H1 (cell line): ENCODE measurements at regions not wholly inside any gene's neighbourhood (a gene's known extent, or its start where the extent isn't known, plus 50 kb on each side); places are given as distances from the start of the nearest gene placed in this dataset.

Experiments used
- CTCF ChIA-PET: fragments of 300-600 bp; sonication (Branson Sonifier 250); formaldehyde crosslinking; loops from one replicate; lab custom pipeline; 2021; ENCODE audit not compliant: partially characterized antibody; lab: Charles Lee
- POLR2A ChIA-PET: fragments of 300-600 bp; sonication (Branson Sonifier 250); formaldehyde crosslinking; loops from one replicate; lab custom pipeline; 2021; ENCODE audit warnings: inconsistent platforms; ENCODE audit not compliant: partially characterized antibody; lab: Charles Lee
- DNase-seq, 2 experiments: peaks; one replicate each; pipeline versions ENCODE4 v3.0.0 to v3.0.0-alpha.2; 2010 to 2022; ENCODE audit warnings: low spot score in 2 of 2, low read depth in 1 of 2, mixed read lengths in 1 of 2
- FAIRE-seq: peaks from 2 replicates; lab custom pipeline; 2011; peaks lifted over from hg19 to GRCh38; lab: Jason Lieb, UNC
- H2AFZ ChIP-seq: 2 replicates; pipeline ENCODE4 v1.8.1; 2012; ENCODE audit warnings: low read length, inconsistent platforms
- H2AK5ac ChIP-seq: 2 replicates; pipeline ENCODE4 v1.6.1; 2013; ENCODE audit warnings: low read depth, low read length
- H2BK120ac ChIP-seq: replicated peaks from 2 replicates; pipeline ENCODE3; 2013; ENCODE audit warnings: low read depth, low read length, inconsistent platforms
- H2BK12ac ChIP-seq: 2 replicates; pipeline ENCODE4 v1.6.1; 2013; ENCODE audit warnings: low read depth, low read length
- H2BK15ac ChIP-seq: 2 replicates; pipeline ENCODE4 v1.6.1; 2013; ENCODE audit warnings: low read length
- H2BK20ac ChIP-seq: 2 replicates; pipeline ENCODE4 v1.6.1; 2013; ENCODE audit warnings: low read length
- H2BK5ac ChIP-seq: 2 replicates; pipeline ENCODE4 v1.6.1; 2013; ENCODE audit warnings: low read depth, low read length
- H3K14ac ChIP-seq: 2 replicates; pipeline ENCODE4 v1.6.1; 2013; ENCODE audit warnings: inconsistent platforms; ENCODE audit not compliant: insufficient read length
- H3K18ac ChIP-seq: 2 replicates; pipeline ENCODE4 v1.6.1; 2013; ENCODE audit warnings: low read length; ENCODE audit errors: extremely low read depth
- H3K23ac ChIP-seq: 2 replicates; pipeline ENCODE4 v1.6.1; 2013; ENCODE audit warnings: inconsistent platforms; ENCODE audit not compliant: insufficient read length
- H3K23me2 ChIP-seq: 2 replicates; pipeline ENCODE4 v1.6.1; 2013; ENCODE audit warnings: low read depth, low read length
- H3K27ac ChIP-seq: 2 replicates; pipeline ENCODE4 v1.6.1; 2011; ENCODE audit warnings: low read depth, low read length, inconsistent platforms
- H3K27me3 ChIP-seq, 4 experiments: replicated peaks in 1 of 4; 1 replicate in 1 of 4; 2 replicates in 3 of 4; pipeline versions ENCODE4 v1.6.1 to v1.8.1; 2011 to 2013; ENCODE audit warnings: low read length in 3 of 4, mild to moderate bottlenecking in 3 of 4, inconsistent platforms in 2 of 4, mixed read lengths in 2 of 4, moderate library complexity in 1 of 4; ENCODE audit not compliant: control insufficient read depth in 3 of 4, insufficient read depth in 3 of 4; ENCODE audit errors: extremely low read depth in 1 of 4
- H3K36me3 ChIP-seq, 4 experiments: 2 replicates each; pipeline versions ENCODE4 v1.6.1 to v1.8.1; 2011 to 2013; ENCODE audit warnings: mild to moderate bottlenecking in 4 of 4, low read length in 3 of 4, moderate library complexity in 2 of 4, control low read depth in 1 of 4, inconsistent platforms in 1 of 4; ENCODE audit not compliant: insufficient read depth in 4 of 4, control insufficient read depth in 2 of 4
- H3K4ac ChIP-seq: replicated peaks from 2 replicates; pipeline ENCODE3; 2013; ENCODE audit warnings: low read length, low read depth, mixed read lengths, inconsistent platforms; ENCODE audit not compliant: insufficient read length
- H3K4me1 ChIP-seq, 4 experiments: replicated peaks in 1 of 4; 1 replicate in 1 of 4; 2 replicates in 3 of 4; pipeline versions ENCODE4 v1.6.1 to v1.8.1; 2011 to 2013; ENCODE audit warnings: low read length in 3 of 4, inconsistent platforms in 2 of 4, mixed read lengths in 1 of 4; ENCODE audit not compliant: insufficient read depth in 4 of 4, control insufficient read depth in 3 of 4
- H3K4me2 ChIP-seq, 2 experiments: 2 replicates each; pipeline versions ENCODE4 v1.6.1 to v1.8.1; 2011 to 2013; ENCODE audit warnings: low read depth in 2 of 2, low read length in 2 of 2, control low read depth in 1 of 2, inconsistent platforms in 1 of 2, mild to moderate bottlenecking in 1 of 2; ENCODE audit not compliant: insufficient read depth in 1 of 2
- H3K4me3 ChIP-seq, 4 experiments: fragments of 200-600, 300-600 bp in 1 of 4; sonication (generic), shearing (Covaris generic), sonication (Bioruptor Twin) in 1 of 4; 2 replicates each; pipeline versions ENCODE4 v1.5.1 to v1.8.1; 2011 to 2016; ENCODE audit warnings: low read length in 4 of 4, low read depth in 3 of 4, control low read depth in 2 of 4, inconsistent platforms in 2 of 4, mild to moderate bottlenecking in 2 of 4, mixed read lengths in 1 of 4, moderate library complexity in 1 of 4; ENCODE audit not compliant: insufficient read depth in 2 of 4; ENCODE audit errors: extremely low read depth in 1 of 4
- H3K56ac ChIP-seq: replicated peaks from 2 replicates; pipeline ENCODE3; 2013; ENCODE audit warnings: low read depth, mild to moderate bottlenecking, mixed read lengths, low read length, inconsistent platforms; ENCODE audit not compliant: insufficient read length
- H3K79me1 ChIP-seq: 2 replicates; pipeline ENCODE4 v1.6.1; 2013; ENCODE audit warnings: low read depth, low read length, control low read depth
- H3K79me2 ChIP-seq, 2 experiments: 2 replicates each; pipeline versions ENCODE4 v1.6.1 to v1.8.1; 2012 to 2013; ENCODE audit warnings: low read length in 2 of 2, mild to moderate bottlenecking in 2 of 2, inconsistent platforms in 1 of 2; ENCODE audit not compliant: insufficient read depth in 2 of 2, control insufficient read depth in 1 of 2
- H3K9ac ChIP-seq, 4 experiments: replicated peaks in 1 of 4; 1 replicate in 1 of 4; 2 replicates in 3 of 4; pipeline versions ENCODE4 v1.6.1 to v1.8.1; 2011 to 2013; ENCODE audit warnings: low read depth in 3 of 4, low read length in 3 of 4, control low read depth in 2 of 4, mild to moderate bottlenecking in 2 of 4, moderate library complexity in 2 of 4, inconsistent platforms in 1 of 4; ENCODE audit errors: extremely low read depth in 1 of 4
- H3K9me3 ChIP-seq, 2 experiments: 2 replicates each; pipeline versions ENCODE4 v1.6.1 to v1.8.1; 2012 to 2013; ENCODE audit warnings: mild to moderate bottlenecking in 2 of 2, moderate library complexity in 2 of 2, control low read depth in 1 of 2, inconsistent platforms in 1 of 2, low read depth in 1 of 2, low read length in 1 of 2, mixed read lengths in 1 of 2; ENCODE audit not compliant: insufficient read depth in 2 of 2
- H4K20me1 ChIP-seq, 2 experiments: replicated peaks in 1 of 2; 2 replicates each; pipeline versions ENCODE3 to v1.8.1; 2011 to 2013; ENCODE audit warnings: inconsistent platforms in 2 of 2, low read length in 2 of 2, mild to moderate bottlenecking in 1 of 2; ENCODE audit not compliant: insufficient read depth in 2 of 2, control insufficient read depth in 1 of 2
- H4K5ac ChIP-seq: 2 replicates; pipeline ENCODE4 v1.6.1; 2013; ENCODE audit warnings: low read length, low read depth, mixed read lengths, inconsistent platforms; ENCODE audit not compliant: insufficient read length
- H4K8ac ChIP-seq: 2 replicates; pipeline ENCODE4 v1.8.0; 2013; ENCODE audit warnings: mild to moderate bottlenecking, moderate library complexity, low read length, inconsistent platforms; ENCODE audit not compliant: insufficient read depth; ENCODE audit errors: extremely low read depth
- H4K91ac ChIP-seq: replicated peaks from 2 replicates; pipeline ENCODE3; 2013; ENCODE audit warnings: low read length, mixed read lengths, inconsistent platforms; ENCODE audit not compliant: insufficient read length
- CHD2 ChIP-seq: IDR thresholded peaks from 2 replicates; pipeline ENCODE4 v1.6.1; 2012; ENCODE audit warnings: low read length, improper control_type of control experiment
- CTBP2 ChIP-seq: IDR thresholded peaks from 2 replicates; pipeline ENCODE4 v1.7.0; 2011; ENCODE audit warnings: borderline replicate concordance, mild to moderate bottlenecking, moderate library complexity, mixed read lengths, low read length; ENCODE audit not compliant: insufficient read depth, insufficient read length
- E2F6 ChIP-seq: IDR thresholded peaks from 2 replicates; pipeline ENCODE4 v1.6.1; 2012; ENCODE audit warnings: inconsistent platforms
- EZH2 ChIP-seq: fragments of 200-600 bp; sonication (generic); IDR thresholded peaks from 2 replicates; pipeline ENCODE4 v1.7.1; 2012; ENCODE audit warnings: low read depth, mild to moderate bottlenecking, moderate library complexity, low read length, inconsistent platforms; ENCODE audit not compliant: severe bottlenecking
- HDAC2 ChIP-seq, 2 experiments: fragments of 300-600 bp in 1 of 2; sonication (generic) in 1 of 2; IDR thresholded peaks; 2 replicates each; pipeline ENCODE4 v1.6.1; 2011 to 2012; ENCODE audit warnings: low read depth in 2 of 2, low read length in 2 of 2, mild to moderate bottlenecking in 2 of 2, moderate library complexity in 2 of 2, borderline replicate concordance in 1 of 2, inconsistent platforms in 1 of 2
- MAFK ChIP-seq: IDR thresholded peaks from 2 replicates; pipeline ENCODE4 v1.6.1; 2012; ENCODE audit warnings: low read depth, mild to moderate bottlenecking, improper control_type of control experiment, low read length
- NANOG ChIP-seq: IDR thresholded peaks from 2 replicates; pipeline ENCODE4 v1.6.1; 2011; ENCODE audit warnings: low read length, low read depth, mild to moderate bottlenecking, inconsistent platforms; ENCODE audit not compliant: insufficient read depth, poor library complexity, severe bottlenecking
- RBBP5 ChIP-seq: IDR thresholded peaks from 2 replicates; pipeline ENCODE4 v1.7.1; 2012; ENCODE audit warnings: low read depth, mild to moderate bottlenecking, inconsistent platforms, low read length, moderate library complexity, borderline replicate concordance
- RFX5 ChIP-seq: IDR thresholded peaks from 2 replicates; pipeline ENCODE4 v1.6.1; 2011; ENCODE audit warnings: low read depth, low read length, improper control_type of control experiment, borderline replicate concordance
- YY1 ChIP-seq: IDR thresholded peaks from 2 replicates; pipeline ENCODE4 v1.6.1; 2011; ENCODE audit warnings: low read depth, mild to moderate bottlenecking, low read length
- WGBS, 2 experiments: shearing (Covaris generic) in 1 of 2; methylation state at CpG; one replicate each; pipeline versions ENCODE4 v1.1.6 to v1.1.7; 2013 to 2015; ENCODE audit warnings: low lambda C conversion rate in 2 of 2, mixed read lengths in 2 of 2, inconsistent platforms in 1 of 2, low coverage in 1 of 2, missing lambda C conversion rate in 1 of 2; ENCODE audit not compliant: insufficient replicate concordance in 2 of 2, insufficient coverage in 1 of 2, insufficient read length in 1 of 2; ENCODE audit errors: extremely low coverage in 1 of 2, missing lambda C conversion rate in 1 of 2; 5-methylcytosine and 5-hydroxymethylcytosine counted together

GRCh38 chr11:119805663-119806062, 76.7 kb upstream of the NECTIN1 start:
- no peak overlapping the region for H4K5ac ChIP-seq
- H3K4me1 ChIP-seq: no peaks in the 10 kb centered on the region; a peak in 1 of 7 replicates
- FAIRE-seq: no peak
- WGBS, 2 experiments: 83% methylated on average over 8 of the region's 8 CpGs; no CpG with 5 or more reads in 1 of the 2 experiments
- H3K9me3 ChIP-seq: no peaks in the 10 kb centered on the region
- no peak overlapping the region for H3K27ac ChIP-seq
- no peak overlapping the region for H3K56ac ChIP-seq
- H3K79me2 ChIP-seq: no peaks in the 10 kb centered on the region
- H3K4me2 ChIP-seq: no peak overlapping the region
- no peak overlapping the region for H3K14ac ChIP-seq
- H3K18ac ChIP-seq: no peak overlapping the region
- H3K23me2 ChIP-seq: 0 out of 2 replicates have a peak, but pooled peaks cover 1% of the 10 kb centered on the region
- no peak overlapping the region for H3K4me3 ChIP-seq
- no peak overlapping the region for H4K8ac ChIP-seq
- no peak overlapping the region for H2BK20ac ChIP-seq
- TF ChIP-seq CTBP2 (no peak), RBBP5 (no peak), EZH2 (no peak), CHD2 (no peak), E2F6 (no peak), HDAC2 (IDR thresholded peaks at IDR 0.05; ENCODE audit: borderline replicate concordance in 1 of 2, low read depth in 2 of 2, low read length in 2 of 2) (no peak), RFX5 (no peak), MAFK (no peak), NANOG (no peak), YY1 (no peak)
- TF ChIP-seq, all 59 proteins: peak for 0
- Histone ChIP-seq H3K79me1 (no peaks in the 10 kb centered on the region), H2BK12ac (no peak overlapping the region), H3K4ac (no peak overlapping the region), H2BK120ac (no peak overlapping the region), H4K20me1 (peaks cover 0 to 3% of the 10 kb centered on the region in 2 experiments), H3K27me3 (peaks cover 0 to 2% (median 0%) of the 10 kb centered on the region in 4 experiments; a peak in 2 of 7 replicates), H3K9ac (no peak overlapping the region), H3K23ac (no peak overlapping the region), H2AK5ac (no peak overlapping the region), H2BK5ac (no peak overlapping the region), H2AFZ (no peak overlapping the region), H4K91ac (no peak overlapping the region), H2BK15ac (no peak overlapping the region), H3K36me3 (no peaks in the 10 kb centered on the region)
- ChIA-PET CTCF (interaction anchor here (1.2 to 1.5 kb wide), 3 partner anchors 112 to 274 kb away, joined by 3 to 5 read pairs (median 4); no protein-coding TSS in a partner anchor), POLR2A (no interaction called here)
- DNase-seq: no peak
